NCI-H1092 (cell line): ENCODE measurements at regions not wholly inside any gene's neighbourhood (a gene's known extent, or its start where the extent isn't known, plus 50 kb on each side); places are given as distances from the start of the nearest gene placed in this dataset.
"Not testable (repeated sequence)": the region's sequence is repeated elsewhere in the genome, so short reads cannot be mapped to it uniquely, and the experiment has no call there.

Experiments
- DNase-seq: peaks from one replicate; lab custom pipeline; 2025; lab: John Stamatoyannopoulos, UW

DNA sequence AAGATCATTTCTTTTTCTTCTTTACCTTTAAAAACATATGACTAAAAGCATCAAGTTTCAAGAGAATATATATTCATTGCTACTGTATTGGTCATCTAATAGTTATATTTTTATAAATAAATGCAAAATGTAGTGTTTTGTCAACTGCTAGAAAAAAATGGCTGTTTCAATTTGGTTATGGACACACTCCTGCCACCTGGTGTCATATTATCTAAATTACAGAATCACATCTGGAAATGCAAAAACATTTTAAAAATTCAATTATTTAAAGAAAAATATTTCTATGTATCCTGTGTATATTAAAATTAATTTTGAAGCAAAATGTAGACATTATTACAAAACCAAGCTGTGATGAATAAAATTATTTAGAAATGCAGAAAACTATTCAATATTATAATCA lies 329.4 kb upstream of the PCDH18 start:
- DNase-seq: no peak

DNA sequence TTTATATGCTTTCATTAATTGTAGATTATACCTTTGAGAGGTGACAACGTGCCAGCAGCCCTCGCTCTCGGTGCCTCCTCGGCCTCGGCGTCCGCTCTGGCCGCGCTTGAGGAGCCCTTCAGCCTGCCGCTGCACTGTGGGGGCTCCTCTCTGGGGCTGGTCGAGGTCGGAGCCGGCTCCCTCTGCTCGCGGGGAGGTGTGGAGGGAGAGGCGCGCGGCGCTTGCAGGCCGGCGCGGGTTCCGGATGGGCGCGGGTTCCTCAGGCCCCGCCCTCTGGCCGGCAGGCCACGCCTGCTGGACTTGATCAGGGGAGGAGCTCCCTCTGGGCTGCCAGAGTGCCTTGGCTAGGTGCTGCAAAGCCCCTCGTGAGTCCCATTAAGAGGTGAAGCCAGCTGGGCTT lies 321.1 kb upstream of the PCDH18 start:
- no peak for DNase-seq

GRCh38 chr4:137852326-137852725 lies 320.0 kb upstream of the PCDH18 start:
- no peak for DNase-seq

DNA sequence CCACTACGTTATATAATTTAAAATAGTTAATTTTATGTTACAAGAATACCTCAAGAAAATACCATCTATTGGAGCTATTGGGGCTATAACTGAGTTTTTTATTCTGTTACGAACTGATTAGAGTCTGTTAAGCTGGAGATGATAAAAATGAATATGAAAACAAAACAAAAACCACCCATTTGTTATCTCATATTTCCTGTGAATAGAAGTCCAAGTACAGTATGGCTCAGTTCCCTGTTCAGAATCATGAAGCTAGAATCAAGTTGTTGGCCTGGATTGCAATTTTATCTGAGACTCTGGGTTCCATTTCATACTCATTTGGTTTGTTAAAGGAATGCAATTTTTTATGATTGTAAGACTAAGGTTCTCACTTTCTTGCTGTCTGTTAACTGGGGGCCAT lies 319.1 kb upstream of the PCDH18 start:
- no peak for DNase-seq

- not testable (repeated sequence) for DNase-seq
These were observed 295.7 kb upstream of the PCDH18 start for GRCh38 chr4:137827945-137828344.

DNA sequence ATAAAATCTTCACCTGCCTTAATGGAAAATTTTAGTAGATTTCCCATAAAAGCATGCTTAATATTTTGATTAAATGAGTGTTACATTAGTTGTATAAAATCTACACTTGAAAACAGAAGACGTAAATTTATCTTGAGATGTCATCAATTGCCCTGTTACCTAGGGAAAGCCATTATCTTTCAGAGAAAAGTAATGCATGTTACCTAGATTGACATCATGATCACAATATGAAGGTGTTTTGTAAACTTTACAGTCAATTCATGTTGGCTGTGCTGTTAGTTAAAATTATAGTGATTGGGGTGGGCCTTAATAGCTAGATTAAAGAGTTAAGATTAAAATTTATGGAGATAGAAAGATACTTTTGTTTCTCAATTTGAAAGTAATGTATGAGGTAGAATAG lies 293.2 kb upstream of the PCDH18 start:
- DNase-seq: no peak

DNA sequence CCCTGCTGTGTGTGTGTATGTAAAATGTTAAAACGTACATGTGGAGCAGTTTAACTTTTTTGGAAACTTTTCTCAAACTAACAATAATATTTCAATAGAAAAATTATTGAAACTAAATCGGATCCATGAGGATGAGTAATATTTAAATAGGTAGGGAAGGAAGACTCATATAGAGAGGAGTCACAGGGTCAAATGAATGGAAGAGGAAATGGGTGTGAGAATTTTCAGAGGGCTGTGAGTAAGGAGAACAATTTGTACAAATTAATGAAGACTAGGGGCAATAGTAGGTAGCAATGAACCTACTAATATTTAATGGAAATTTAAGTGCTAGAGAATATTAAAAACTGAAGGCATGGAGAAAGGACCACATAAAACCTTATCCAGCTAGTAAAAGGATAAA lies 290.7 kb upstream of the PCDH18 start:
- no peak for DNase-seq

DNA sequence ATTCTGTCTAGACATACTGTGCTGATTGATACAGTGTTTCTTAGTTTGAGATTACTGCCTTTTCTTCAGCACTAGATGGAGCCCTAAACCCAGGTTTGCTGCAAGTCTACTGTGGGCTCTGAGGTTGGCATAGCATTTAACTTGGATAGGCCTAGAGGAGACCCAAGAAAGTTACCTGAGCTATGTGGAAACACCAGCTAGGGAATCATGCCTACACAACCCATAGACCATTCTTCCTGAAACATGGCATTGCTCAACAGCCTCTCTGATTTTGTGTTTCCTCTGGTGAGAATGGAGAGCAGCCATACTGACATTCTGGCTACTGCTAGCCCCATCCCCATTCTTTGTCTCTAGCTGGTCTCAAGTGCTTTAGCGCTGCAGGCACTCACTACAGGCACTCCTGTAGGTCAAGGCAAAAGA lies 287.7 kb upstream of the PCDH18 start:
- no peak for DNase-seq

DNA sequence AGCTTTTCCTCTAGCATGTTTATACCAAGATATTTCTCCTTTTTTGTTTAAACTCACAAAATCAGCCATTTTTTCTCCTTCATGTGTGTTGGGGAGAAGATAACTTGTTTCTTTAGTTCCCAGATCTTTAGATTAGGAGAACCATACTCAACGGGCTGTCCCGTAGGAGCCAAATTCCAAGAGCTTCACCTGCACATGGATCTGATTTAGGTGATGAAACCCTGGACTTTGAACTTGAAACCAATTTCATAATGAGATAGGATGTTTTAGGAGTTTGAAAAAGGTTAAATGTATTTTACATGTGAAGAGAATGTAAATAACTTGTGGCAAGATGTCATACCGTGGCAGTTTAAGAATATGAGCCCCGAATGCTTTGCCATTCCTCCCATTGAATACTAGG lies 280.0 kb upstream of the PCDH18 start:
- no peak for DNase-seq

- DNase-seq: no peak
These were observed 274.1 kb upstream of the PCDH18 start for GRCh38 chr4:137806420-137806819.

DNA sequence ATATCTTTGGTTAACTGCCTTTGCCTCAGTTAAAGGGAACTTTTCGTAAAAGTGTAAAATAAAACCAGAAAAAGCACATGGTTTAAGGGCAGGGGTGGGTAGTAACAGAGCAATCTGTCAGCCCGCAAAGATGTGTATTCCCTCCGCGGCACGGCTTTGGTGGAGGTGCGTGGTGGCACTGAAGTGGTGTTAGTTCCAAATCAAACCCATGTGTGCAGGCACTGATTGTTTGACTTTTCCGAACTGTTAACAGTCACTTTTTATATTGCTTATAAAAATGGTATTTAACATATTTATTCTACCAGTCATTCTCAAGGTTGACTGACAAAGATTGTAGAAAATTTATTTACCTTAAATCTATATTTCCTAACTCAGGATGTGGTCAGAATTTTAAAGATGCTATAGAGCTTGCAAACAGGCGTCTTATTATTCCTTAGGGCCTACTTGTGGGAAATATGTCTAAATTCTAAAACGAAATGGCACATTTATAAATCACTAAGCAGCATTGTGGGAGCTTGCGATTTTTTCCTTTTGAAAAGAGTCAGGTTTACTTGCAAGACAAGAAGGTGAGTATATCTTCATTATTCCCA lies 272.7 kb upstream of the PCDH18 start:
- DNase-seq: no peak

GRCh38 chr4:137800861-137801260 lies 268.6 kb upstream of the PCDH18 start:
- no peak for DNase-seq

DNA sequence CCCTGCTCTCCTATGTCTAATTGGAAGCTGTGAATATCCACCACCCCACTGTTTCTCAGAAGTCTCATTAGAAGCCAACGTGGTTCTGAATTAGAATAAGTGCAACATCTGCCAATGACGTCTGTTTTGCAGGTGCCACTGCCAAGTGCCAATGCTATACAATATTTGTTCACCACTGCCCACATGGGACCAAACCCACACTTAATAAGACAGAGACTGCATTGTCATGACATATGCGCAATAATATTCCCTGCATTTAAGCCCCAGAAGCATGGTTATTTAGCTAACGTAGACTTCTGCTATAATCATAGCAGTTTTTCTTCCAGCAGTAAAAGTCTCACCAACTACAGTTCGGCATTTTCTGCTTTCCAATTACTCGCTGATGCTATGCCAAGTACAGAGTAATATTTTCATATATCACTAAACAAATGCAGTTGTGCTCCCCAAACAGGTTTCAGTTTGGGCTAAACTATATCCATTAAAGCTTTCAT lies 262.5 kb upstream of the PCDH18 start:
- DNase-seq: no peak

GRCh38 chr4:137789263-137789662 lies 257.0 kb upstream of the PCDH18 start:
- DNase-seq: not testable (repeated sequence)

GRCh38 chr4:137783923-137784322 lies 251.6 kb upstream of the PCDH18 start:
- not testable (repeated sequence) for DNase-seq

DNA sequence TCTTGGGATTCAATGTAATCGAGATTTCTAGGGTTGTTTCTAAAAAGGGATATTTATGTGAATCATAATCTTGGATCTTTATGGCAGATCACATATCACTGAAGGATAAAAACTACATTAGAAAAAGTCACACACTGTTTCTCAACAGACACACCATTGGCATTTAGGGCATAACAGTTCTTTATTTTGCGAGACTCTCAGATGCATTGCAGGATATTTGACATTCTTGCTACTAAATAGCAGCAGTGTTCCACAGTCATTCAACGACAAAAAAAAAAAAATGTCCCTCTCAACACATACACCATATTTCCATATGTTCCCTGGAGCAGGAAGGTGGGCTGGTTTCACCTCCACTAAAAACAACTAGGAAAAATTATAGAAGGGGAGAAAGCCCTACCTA lies 243.4 kb upstream of the PCDH18 start:
- no peak for DNase-seq

DNA sequence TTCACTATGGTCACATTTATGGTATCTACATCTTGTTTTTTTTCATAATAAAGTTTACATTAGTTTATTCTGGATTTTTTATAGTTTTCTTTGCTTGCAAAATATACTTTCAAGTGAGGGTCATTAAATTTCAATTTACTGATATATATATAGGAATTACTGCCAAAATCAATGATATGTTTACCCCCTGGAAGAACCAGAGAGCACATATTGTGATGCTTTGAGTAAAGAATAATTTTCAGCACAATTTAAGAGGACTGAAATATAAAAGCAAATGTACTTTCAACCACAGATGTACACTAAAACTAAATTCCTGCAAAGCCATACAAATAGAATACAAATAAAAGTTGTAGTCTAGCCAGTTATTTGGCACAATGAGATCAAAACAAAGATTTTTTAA lies 242.2 kb upstream of the PCDH18 start:
- no peak for DNase-seq

DNA sequence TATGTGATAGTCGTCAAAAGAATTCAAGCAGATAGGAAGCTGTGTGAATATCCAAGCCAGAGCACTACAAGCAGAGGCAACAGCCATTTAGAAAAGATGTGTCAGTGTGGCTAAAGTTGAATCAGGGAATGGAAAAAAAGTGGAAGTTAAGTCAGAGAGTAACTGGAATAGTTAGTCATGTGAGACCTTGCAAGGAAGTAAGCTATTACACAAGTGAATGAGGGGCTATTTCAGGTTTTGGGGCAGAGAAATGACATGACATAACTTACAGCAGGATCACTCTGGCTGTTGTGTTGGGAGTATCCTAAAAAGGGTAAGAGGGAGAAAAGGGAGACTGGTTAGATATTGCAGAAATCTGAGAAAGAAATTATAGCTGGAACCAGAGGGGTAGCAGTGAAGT lies 236.6 kb upstream of the PCDH18 start:
- DNase-seq: no peak

- no peak for DNase-seq
These were observed 235.9 kb upstream of the PCDH18 start for GRCh38 chr4:137768196-137768595.

- DNase-seq: no peak
These were observed 230.3 kb upstream of the PCDH18 start for GRCh38 chr4:137762591-137762990.

- DNase-seq: no peak
These were observed 222.6 kb upstream of the PCDH18 start for GRCh38 chr4:137754652-137755471.

- DNase-seq: no peak
These were observed 217.2 kb upstream of the PCDH18 start for GRCh38 chr4:137749466-137749865.

- DNase-seq: no peak
These were observed 216.3 kb upstream of the PCDH18 start for GRCh38 chr4:137748616-137749015.

- DNase-seq: no peak
These were observed 207.8 kb upstream of the PCDH18 start for GRCh38 chr4:137740141-137740540.
